Neural crest cell (in vitro differentiated cells): ENCODE measurements at regions not wholly inside any gene's neighbourhood (a gene's known extent, or its start where the extent isn't known, plus 50 kb on each side); places are given as distances from the start of the nearest gene placed in this dataset.

Experiments used
- DNase-seq: peaks from one replicate; pipeline ENCODE4 v3.0.0; 2021; ENCODE audit warnings: low read depth, mixed read lengths, low spot score
- H3K27ac Mint-ChIP-seq: one replicate; pipeline ENCODE4 v1.8.0; 2021; ENCODE audit warnings: mild to moderate bottlenecking, mixed read lengths; ENCODE audit not compliant: unreplicated experiment
- H3K27me3 Mint-ChIP-seq: 2 replicates; pipeline ENCODE4 v1.8.0; 2021; ENCODE audit warnings: low read depth, mild to moderate bottlenecking, mixed read lengths
- H3K36me3 Mint-ChIP-seq: 2 replicates; pipeline ENCODE4 v1.8.0; 2021; ENCODE audit warnings: low read depth, mild to moderate bottlenecking, mixed read lengths
- H3K4me1 Mint-ChIP-seq: 2 replicates; pipeline ENCODE4 v1.8.0; 2021; ENCODE audit warnings: mixed read lengths
- H3K4me3 Mint-ChIP-seq: one replicate; pipeline ENCODE4 v1.8.0; 2021; ENCODE audit warnings: mild to moderate bottlenecking, mixed read lengths
- H3K9me3 Mint-ChIP-seq: 2 replicates; pipeline ENCODE4 v1.8.0; 2021; ENCODE audit warnings: mixed read lengths
- TF ChIP-seq, protein P1 (sequence below): fragments of 200-600 bp; sonication (generic); conservative IDR thresholded peaks from 2 replicates; pipeline ENCODE4 v1.5.0; 2021; ENCODE audit warnings: antibody characterized with exemption, mild to moderate bottlenecking

GRCh38 chr19:32232449-32232848 lies 113.0 kb upstream of the ZNF507 start:
- Mint-ChIP-seq H3K36me3 (no peaks in the 10 kb centered on the region), H3K27me3 (peaks cover 30% of the 10 kb centered on the region), H3K4me1 (no peaks in the 10 kb centered on the region), H3K9me3 (no peaks in the 10 kb centered on the region), H3K27ac (no peak overlapping the region), H3K4me3 (no peak overlapping the region)
- no peak for DNase-seq
- TF ChIP-seq, protein P1, sequence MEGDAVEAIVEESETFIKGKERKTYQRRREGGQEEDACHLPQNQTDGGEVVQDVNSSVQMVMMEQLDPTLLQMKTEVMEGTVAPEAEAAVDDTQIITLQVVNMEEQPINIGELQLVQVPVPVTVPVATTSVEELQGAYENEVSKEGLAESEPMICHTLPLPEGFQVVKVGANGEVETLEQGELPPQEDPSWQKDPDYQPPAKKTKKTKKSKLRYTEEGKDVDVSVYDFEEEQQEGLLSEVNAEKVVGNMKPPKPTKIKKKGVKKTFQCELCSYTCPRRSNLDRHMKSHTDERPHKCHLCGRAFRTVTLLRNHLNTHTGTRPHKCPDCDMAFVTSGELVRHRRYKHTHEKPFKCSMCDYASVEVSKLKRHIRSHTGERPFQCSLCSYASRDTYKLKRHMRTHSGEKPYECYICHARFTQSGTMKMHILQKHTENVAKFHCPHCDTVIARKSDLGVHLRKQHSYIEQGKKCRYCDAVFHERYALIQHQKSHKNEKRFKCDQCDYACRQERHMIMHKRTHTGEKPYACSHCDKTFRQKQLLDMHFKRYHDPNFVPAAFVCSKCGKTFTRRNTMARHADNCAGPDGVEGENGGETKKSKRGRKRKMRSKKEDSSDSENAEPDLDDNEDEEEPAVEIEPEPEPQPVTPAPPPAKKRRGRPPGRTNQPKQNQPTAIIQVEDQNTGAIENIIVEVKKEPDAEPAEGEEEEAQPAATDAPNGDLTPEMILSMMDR: no peak

DNA sequence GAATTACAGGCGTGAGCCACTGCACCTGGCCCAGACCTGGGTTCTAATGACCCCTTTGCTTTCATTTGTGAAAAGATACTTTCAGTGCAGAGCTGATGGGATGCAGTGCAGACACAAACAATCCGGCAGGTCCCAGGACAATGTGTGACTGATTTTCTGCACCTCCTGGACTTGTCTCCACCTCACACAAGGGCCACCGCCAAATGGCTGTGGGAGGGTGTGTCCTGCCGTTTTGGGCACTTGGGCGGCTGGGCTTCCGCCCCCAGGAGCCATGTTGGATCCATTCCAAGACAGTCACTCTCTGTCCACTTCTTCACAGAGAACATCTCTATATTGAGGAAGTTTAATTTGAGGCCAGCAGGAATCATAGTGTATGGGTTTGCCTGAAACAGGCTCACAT lies 112.3 kb upstream of the ZNF507 start:
- no peaks in the 10 kb centered on the region for H3K4me1 Mint-ChIP-seq
- TF ChIP-seq, protein P1: no peak
- peaks cover 26% of the 10 kb centered on the region for H3K27me3 Mint-ChIP-seq
- H3K9me3 Mint-ChIP-seq: no peaks in the 10 kb centered on the region
- H3K27ac Mint-ChIP-seq: no peak overlapping the region
- H3K4me3 Mint-ChIP-seq: no peak overlapping the region
- DNase-seq: no peak
- no peaks in the 10 kb centered on the region for H3K36me3 Mint-ChIP-seq

GRCh38 chr19:32233885-32234284 lies 111.5 kb upstream of the ZNF507 start:
- Mint-ChIP-seq H3K27ac (no peak overlapping the region), H3K9me3 (no peaks in the 10 kb centered on the region), H3K4me3 (no peak overlapping the region), H3K4me1 (no peaks in the 10 kb centered on the region), H3K27me3 (peaks cover 20% of the 10 kb centered on the region), H3K36me3 (no peaks in the 10 kb centered on the region)
- DNase-seq: no peak
- TF ChIP-seq, protein P1: no peak

GRCh38 chr19:32234663-32235217 lies 110.7 kb upstream of the ZNF507 start:
- H3K4me1 Mint-ChIP-seq: no peaks in the 10 kb centered on the region
- no peaks in the 10 kb centered on the region for H3K36me3 Mint-ChIP-seq
- no peak for DNase-seq
- H3K27me3 Mint-ChIP-seq: peaks cover 14% of the 10 kb centered on the region
- H3K27ac Mint-ChIP-seq: no peak overlapping the region
- no peak overlapping the region for H3K4me3 Mint-ChIP-seq
- TF ChIP-seq, protein P1: no peak
- no peaks in the 10 kb centered on the region for H3K9me3 Mint-ChIP-seq

DNA sequence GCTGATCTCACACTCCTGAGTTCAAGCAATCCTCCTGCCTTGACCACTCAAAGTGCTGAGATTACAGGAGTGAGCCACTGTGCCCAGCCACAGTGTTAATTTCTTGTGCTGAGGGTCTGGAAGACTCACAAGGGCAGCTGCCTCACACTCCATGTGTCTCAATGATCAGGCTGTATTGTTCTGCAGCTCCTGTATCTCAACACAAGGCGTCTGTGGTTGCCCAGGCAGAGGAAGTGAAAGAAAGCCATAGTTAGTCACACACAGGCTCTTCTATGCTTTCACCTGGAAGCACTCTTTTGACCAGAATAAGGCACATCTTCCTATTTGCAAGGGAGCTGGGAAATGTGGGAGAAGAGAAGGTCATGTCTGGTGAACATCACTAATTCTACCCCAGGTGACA lies 107.3 kb upstream of the ZNF507 start:
- H3K9me3 Mint-ChIP-seq: no peaks in the 10 kb centered on the region
- H3K27me3 Mint-ChIP-seq: peaks cover 9% of the 10 kb centered on the region
- no peak for DNase-seq
- no peaks in the 10 kb centered on the region for H3K4me1 Mint-ChIP-seq
- H3K4me3 Mint-ChIP-seq: no peak overlapping the region
- H3K36me3 Mint-ChIP-seq: no peaks in the 10 kb centered on the region
- no peak overlapping the region for H3K27ac Mint-ChIP-seq
- TF ChIP-seq, protein P1: no peak

DNA sequence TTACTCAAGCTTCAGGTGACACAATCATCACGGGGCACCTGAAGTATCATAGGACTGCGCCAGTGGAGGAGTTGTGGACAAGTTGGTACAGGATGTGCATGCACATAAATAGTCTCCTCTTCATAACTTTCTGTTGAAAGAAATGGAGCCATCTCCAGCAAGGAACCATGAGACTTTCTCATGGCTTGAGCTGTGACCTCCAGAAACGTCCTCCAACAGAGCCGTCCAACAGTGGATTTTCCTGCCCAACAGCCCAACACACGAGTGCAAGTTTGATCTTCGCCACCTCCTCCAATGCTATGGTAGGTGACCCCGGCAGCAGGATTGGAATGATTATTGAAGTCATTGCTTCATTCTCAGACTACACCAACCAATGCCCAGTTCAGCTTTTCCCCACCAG lies 105.1 kb upstream of the ZNF507 start:
- H3K27ac Mint-ChIP-seq: no peak overlapping the region
- peaks cover 6% of the 10 kb centered on the region for H3K27me3 Mint-ChIP-seq
- no peak for DNase-seq
- H3K36me3 Mint-ChIP-seq: no peaks in the 10 kb centered on the region
- TF ChIP-seq, protein P1: no peak
- no peaks in the 10 kb centered on the region for H3K4me1 Mint-ChIP-seq
- H3K9me3 Mint-ChIP-seq: no peaks in the 10 kb centered on the region
- no peak overlapping the region for H3K4me3 Mint-ChIP-seq
